Caco-2 (cell line): ENCODE measurements at regions not wholly inside any gene's neighbourhood (a gene's known extent, or its start where the extent isn't known, plus 50 kb on each side); places are given as distances from the start of the nearest gene placed in this dataset.

Experiments used
- BruUV-seq: library from RNA; stranded (reverse); fragments of 400-500 nt; replicated peaks from 2 replicates; lab custom pipeline; 2021; lab: Mats Ljungman, UMichigan
- CTCF ChIA-PET: fragments of 300-600 bp; sonication (Branson Sonifier 250); formaldehyde crosslinking; loops from one replicate; lab custom pipeline; 2022; ENCODE audit warnings: antibody characterized with exemption; lab: Charles Lee
- POLR2A ChIA-PET: fragments of 300-600 bp; sonication (Branson Sonifier 250); formaldehyde crosslinking; loops from one replicate; lab custom pipeline; 2022; ENCODE audit warnings: antibody characterized with exemption; lab: Charles Lee
- DNase-seq, 2 experiments: peaks; one replicate each; pipeline versions ENCODE4 v3.0.0 to v3.0.0-alpha.2; 2020 to 2022
- H3K27me3 ChIP-seq: replicated peaks from 2 replicates; pipeline ENCODE4 v1.6.0; 2011; ENCODE audit warnings: low read length; ENCODE audit not compliant: control insufficient read depth, insufficient read depth
- H3K36me3 ChIP-seq: 2 replicates; pipeline ENCODE4 v1.5.1; 2011; ENCODE audit warnings: low read length; ENCODE audit not compliant: control insufficient read depth, insufficient read depth
- H3K4me1 ChIP-seq: fragments of 250-450 bp; sonication (Bioruptor Pico); 2 replicates; pipeline ENCODE4 v1.5.1; 2020; ENCODE audit warnings: mild to moderate bottlenecking
- H3K4me3 ChIP-seq: 2 replicates; pipeline ENCODE4 v1.5.1; 2011; ENCODE audit warnings: low read depth, mild to moderate bottlenecking, control low read depth, low read length
- H3K9me3 ChIP-seq: fragments of 250-450 bp; sonication (Bioruptor Pico); 2 replicates; pipeline ENCODE4 v1.5.1; 2020; ENCODE audit warnings: mild to moderate bottlenecking, moderate library complexity
- H3K27ac Mint-ChIP-seq: one replicate; pipeline ENCODE4 v1.8.0; 2022; ENCODE audit warnings: mixed read lengths; ENCODE audit not compliant: unreplicated experiment
- H3K27me3 Mint-ChIP-seq: one replicate; pipeline ENCODE4 v1.8.0; 2022; ENCODE audit warnings: mixed read lengths; ENCODE audit not compliant: insufficient read depth, unreplicated experiment
- H3K36me3 Mint-ChIP-seq: one replicate; pipeline ENCODE4 v1.8.0; 2022; ENCODE audit warnings: mild to moderate bottlenecking, mixed read lengths; ENCODE audit not compliant: insufficient read depth, unreplicated experiment
- H3K4me1 Mint-ChIP-seq: one replicate; pipeline ENCODE4 v1.8.0; 2022; ENCODE audit warnings: low read depth, mixed read lengths; ENCODE audit not compliant: unreplicated experiment
- H3K4me3 Mint-ChIP-seq: one replicate; pipeline ENCODE4 v1.8.0; 2022; ENCODE audit warnings: mild to moderate bottlenecking, moderate library complexity, mixed read lengths; ENCODE audit not compliant: unreplicated experiment
- H3K9me3 Mint-ChIP-seq: one replicate; pipeline ENCODE4 v1.8.0; 2022; ENCODE audit warnings: mixed read lengths; ENCODE audit not compliant: unreplicated experiment
- intact Hi-C: fragments of 100-400 bp; cut with micrococcal nuclease; formaldehyde crosslinking; loops from one replicate; pipeline ENCODE4 v1.10.0; 2022; ENCODE audit not compliant: unreplicated experiment
- TF ChIP-seq, protein P1 (sequence below), 2 experiments: fragments of 200-600 bp in 1 of 2; IDR thresholded peaks; 1 replicate in 1 of 2; 2 replicates in 1 of 2; pipeline versions ENCODE4 v1.5.1 to v1.8.0; 2011 to 2022; ENCODE audit warnings: antibody characterized with exemption in 1 of 2, control low read depth in 1 of 2, inconsistent platforms in 1 of 2, low read depth in 1 of 2, low read length in 1 of 2, mild to moderate bottlenecking in 1 of 2, moderate library complexity in 1 of 2; ENCODE audit not compliant: insufficient read depth in 1 of 2, severe bottlenecking in 1 of 2, unreplicated experiment in 1 of 2

DNA sequence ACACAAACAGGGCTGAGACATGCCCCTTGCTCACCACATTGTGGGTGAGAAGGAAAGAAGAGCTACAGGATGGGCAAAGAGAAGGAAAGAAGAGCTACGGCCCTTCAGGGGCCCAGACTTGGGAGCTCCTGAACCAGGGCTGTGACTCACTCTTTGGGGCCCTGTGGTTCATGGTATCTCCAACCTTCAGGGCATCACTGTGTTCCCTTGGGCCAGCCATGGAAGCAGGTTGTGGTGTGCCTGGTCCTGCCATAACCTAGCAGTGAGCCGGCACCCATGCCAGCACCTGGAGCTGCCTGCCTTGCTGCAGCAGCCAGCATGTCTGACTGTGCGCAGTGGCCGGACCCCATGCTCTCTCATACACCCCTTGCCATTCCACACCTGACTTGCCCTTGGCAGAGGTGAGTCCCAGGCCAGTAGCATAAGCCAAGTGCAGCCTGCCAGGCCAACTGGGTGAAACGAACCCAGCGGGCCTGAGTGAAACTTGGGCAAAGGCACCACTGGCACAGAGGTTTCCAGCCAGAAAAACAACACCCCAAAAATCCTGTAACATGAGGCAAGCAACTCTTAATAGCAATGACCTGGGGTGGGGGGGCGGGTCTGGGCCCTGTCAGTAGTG lies 89.0 kb upstream of the CACUL1 start:
- ChIA-PET CTCF (interaction anchor here (0.6 kb wide), 1 partner anchor 29 kb away, joined by 3 read pairs; no protein-coding TSS in a partner anchor), POLR2A (no interaction called here)
- Histone ChIP-seq H3K4me3 (no peak overlapping the region), H3K27me3 (no peaks in the 10 kb centered on the region), H3K9me3 (no peaks in the 10 kb centered on the region), H3K36me3 (no peaks in the 10 kb centered on the region), H3K4me1 (no peaks in the 10 kb centered on the region)
- Mint-ChIP-seq H3K4me1 (no peaks in the 10 kb centered on the region), H3K27me3 (peaks cover 4% of the 10 kb centered on the region), H3K27ac (no peak overlapping the region), H3K4me3 (no peak overlapping the region), H3K9me3 (no peaks in the 10 kb centered on the region), H3K36me3 (no peaks in the 10 kb centered on the region)
- DNase-seq: no peak
- BruUV-seq: no TSS peak
- TF ChIP-seq, protein P1, sequence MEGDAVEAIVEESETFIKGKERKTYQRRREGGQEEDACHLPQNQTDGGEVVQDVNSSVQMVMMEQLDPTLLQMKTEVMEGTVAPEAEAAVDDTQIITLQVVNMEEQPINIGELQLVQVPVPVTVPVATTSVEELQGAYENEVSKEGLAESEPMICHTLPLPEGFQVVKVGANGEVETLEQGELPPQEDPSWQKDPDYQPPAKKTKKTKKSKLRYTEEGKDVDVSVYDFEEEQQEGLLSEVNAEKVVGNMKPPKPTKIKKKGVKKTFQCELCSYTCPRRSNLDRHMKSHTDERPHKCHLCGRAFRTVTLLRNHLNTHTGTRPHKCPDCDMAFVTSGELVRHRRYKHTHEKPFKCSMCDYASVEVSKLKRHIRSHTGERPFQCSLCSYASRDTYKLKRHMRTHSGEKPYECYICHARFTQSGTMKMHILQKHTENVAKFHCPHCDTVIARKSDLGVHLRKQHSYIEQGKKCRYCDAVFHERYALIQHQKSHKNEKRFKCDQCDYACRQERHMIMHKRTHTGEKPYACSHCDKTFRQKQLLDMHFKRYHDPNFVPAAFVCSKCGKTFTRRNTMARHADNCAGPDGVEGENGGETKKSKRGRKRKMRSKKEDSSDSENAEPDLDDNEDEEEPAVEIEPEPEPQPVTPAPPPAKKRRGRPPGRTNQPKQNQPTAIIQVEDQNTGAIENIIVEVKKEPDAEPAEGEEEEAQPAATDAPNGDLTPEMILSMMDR (IDR thresholded peaks at IDR 0.05; ENCODE audit: insufficient read depth in 1 of 2, low read depth in 1 of 2, low read length in 1 of 2, severe bottlenecking in 1 of 2, unreplicated experiment in 1 of 2): no peak
- intact Hi-C loops: no loop called here

- no TSS peak for BruUV-seq
- ChIA-PET POLR2A (no interaction called here), CTCF (no interaction called here)
- no peak overlapping the region for H3K4me3 Mint-ChIP-seq
- no peaks in the 10 kb centered on the region for H3K36me3 Mint-ChIP-seq
- no peaks in the 10 kb centered on the region for H3K4me1 Mint-ChIP-seq
- DNase-seq: no peak
- TF ChIP-seq, protein P1 (IDR thresholded peaks at IDR 0.05; ENCODE audit: insufficient read depth in 1 of 2, low read depth in 1 of 2, low read length in 1 of 2, severe bottlenecking in 1 of 2, unreplicated experiment in 1 of 2): no peak
- intact Hi-C loops: no loop called here
- no peak overlapping the region for H3K27ac Mint-ChIP-seq
- H3K9me3 Mint-ChIP-seq: no peaks in the 10 kb centered on the region
- Histone ChIP-seq H3K4me1 (no peaks in the 10 kb centered on the region), H3K27me3 (no peaks in the 10 kb centered on the region), H3K36me3 (no peaks in the 10 kb centered on the region), H3K4me3 (no peak overlapping the region), H3K9me3 (no peaks in the 10 kb centered on the region)
- peaks cover 4% of the 10 kb centered on the region for H3K27me3 Mint-ChIP-seq
These were observed 90.2 kb upstream of the CACUL1 start for GRCh38 chr10:118844731-118845521.

- intact Hi-C loops: no loop called here
- Histone ChIP-seq H3K27me3 (no peaks in the 10 kb centered on the region), H3K36me3 (no peaks in the 10 kb centered on the region), H3K4me3 (no peak overlapping the region), H3K9me3 (no peaks in the 10 kb centered on the region), H3K4me1 (no peaks in the 10 kb centered on the region)
- DNase-seq: no peak
- no TSS peak for BruUV-seq
- H3K36me3 Mint-ChIP-seq: no peaks in the 10 kb centered on the region
- H3K4me3 Mint-ChIP-seq: no peak overlapping the region
- TF ChIP-seq, protein P1 (IDR thresholded peaks at IDR 0.05; ENCODE audit: insufficient read depth in 1 of 2, low read depth in 1 of 2, low read length in 1 of 2, severe bottlenecking in 1 of 2, unreplicated experiment in 1 of 2): no peak
- no peaks in the 10 kb centered on the region for H3K4me1 Mint-ChIP-seq
- POLR2A ChIA-PET: no interaction called here
- CTCF ChIA-PET: no interaction called here
- H3K27ac Mint-ChIP-seq: no peak overlapping the region
- peaks cover 4% of the 10 kb centered on the region for H3K27me3 Mint-ChIP-seq
- H3K9me3 Mint-ChIP-seq: no peaks in the 10 kb centered on the region
These were observed 91.0 kb upstream of the CACUL1 start for GRCh38 chr10:118845776-118846175.
